GM12892 (cell line): ENCODE measurements at regions not wholly inside any gene's neighbourhood (a gene's known extent, or its start where the extent isn't known, plus 50 kb on each side); places are given as distances from the start of the nearest gene placed in this dataset.
"Not testable (repeated sequence)": the region's sequence is repeated elsewhere in the genome, so short reads cannot be mapped to it uniquely, and the experiment has no call there.

Experiments used
- DNase-seq: peaks from one replicate; pipeline ENCODE4 v3.0.0; 2011; ENCODE audit not compliant: insufficient read length
- FAIRE-seq: peaks from 2 replicates; lab custom pipeline; 2011; peaks lifted over from hg19 to GRCh38; lab: Jason Lieb, UNC
- POLR2A ChIP-seq: IDR thresholded peaks from 2 replicates; pipeline ENCODE4 v1.6.1; 2011; ENCODE audit warnings: low read depth, low read length, control low read depth
- POLR2AphosphoS5 ChIP-seq: IDR thresholded peaks from 2 replicates; pipeline ENCODE4 v1.6.1; 2011; ENCODE audit warnings: low read depth, low read length, control low read depth
- TAF1 ChIP-seq: IDR thresholded peaks from 2 replicates; pipeline ENCODE4 v1.6.1; 2011; ENCODE audit warnings: low read depth, mild to moderate bottlenecking, control low read depth, low read length, borderline replicate concordance

DNA sequence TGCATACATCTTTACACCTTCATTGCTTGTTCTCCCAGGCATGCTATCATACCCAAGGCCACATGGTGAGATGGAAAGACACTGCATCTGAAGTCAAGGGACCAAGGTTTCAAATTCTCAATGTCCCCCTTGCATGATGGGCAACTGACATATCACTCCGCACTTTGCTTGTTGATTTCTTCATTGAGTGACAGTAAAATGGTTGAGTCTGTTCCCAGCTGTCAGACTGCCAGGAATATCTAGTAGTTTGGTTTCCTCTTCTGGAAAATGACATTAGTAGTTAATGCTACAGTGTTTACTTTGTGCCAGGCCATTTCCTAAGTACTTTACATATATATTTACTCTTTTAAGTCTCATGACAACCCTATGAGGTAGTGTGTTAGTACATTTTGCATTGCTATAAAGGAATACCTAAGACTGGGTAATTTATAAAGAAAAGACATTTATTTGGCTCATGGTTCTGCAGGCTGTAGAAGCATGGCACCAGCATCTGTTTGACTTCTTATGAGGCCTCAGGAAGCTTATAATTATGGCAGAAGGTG, 114.4 kb downstream of the PCSK1 start:
- no peak for TF ChIP-seq POLR2AphosphoS5
- no peak for TF ChIP-seq TAF1
- TF ChIP-seq POLR2A, result no peak
- DNase-seq (no peak), FAIRE-seq (no peak)

DNA sequence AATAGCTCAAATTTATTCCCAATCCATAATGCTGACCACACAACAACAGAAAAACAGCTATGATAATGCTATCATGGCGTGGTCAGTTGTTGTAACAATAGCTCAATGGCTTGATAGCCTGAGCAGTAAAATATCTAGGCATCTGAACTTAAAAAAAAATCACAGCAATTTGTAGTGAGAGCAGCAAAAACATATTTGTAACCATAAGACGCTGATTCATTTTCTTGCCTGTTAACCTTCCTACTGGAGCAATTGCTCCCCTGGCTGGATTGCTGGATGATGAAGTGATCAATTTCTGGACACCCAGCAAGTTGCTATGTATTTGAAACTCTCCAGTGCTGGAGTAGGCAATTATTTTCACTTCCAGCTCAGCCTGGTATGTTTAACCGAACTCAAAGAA, 115.1 kb downstream of the PCSK1 start:
- TF ChIP-seq POLR2A (no peak), TAF1 (no peak), POLR2AphosphoS5 (no peak)
- DNase-seq (no peak), FAIRE-seq (no peak)

DNA sequence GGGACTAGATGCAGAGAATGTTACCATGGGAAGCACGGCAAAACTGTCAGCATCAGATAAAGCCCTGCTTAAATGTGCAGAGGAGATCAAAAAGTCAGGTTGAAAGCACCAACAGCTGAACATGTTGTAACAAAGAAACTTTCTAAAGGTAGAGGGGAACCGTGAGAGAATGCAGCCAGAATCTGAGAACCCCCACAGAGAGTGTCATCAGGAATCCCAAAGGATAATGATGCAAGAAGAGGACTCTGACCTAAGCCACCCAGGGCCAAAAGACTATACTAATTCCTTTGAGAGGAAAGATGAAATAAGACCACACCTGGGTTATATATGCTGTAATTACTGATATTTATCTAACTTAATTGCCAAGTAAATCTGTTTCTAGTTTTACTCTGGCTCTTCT, 116.6 kb downstream of the PCSK1 start:
- FAIRE-seq (no peak), DNase-seq (no peak)
- TF ChIP-seq TAF1 (no peak), POLR2AphosphoS5 (no peak), POLR2A (no peak)

DNA sequence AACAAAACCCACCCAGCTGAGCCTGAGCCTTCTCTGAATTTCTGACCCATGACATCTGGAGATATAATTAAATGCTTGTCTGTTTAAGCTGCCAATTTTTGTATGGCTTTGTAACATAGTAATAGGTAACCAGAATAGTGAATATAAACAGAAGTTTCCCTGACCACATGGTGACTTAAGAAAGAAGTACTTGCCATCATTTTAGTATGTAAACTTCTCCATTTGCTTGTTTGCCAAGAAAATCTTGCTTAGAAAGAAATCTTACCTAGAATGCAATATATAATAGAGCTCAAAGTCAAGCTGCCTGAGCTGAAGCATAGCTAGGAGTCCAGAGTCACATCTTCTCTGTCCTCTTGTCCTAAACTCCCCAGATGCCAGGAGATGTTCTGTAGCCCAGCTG, 117.0 kb downstream of the PCSK1 start:
- FAIRE-seq (no peak), DNase-seq (no peak)
- TF ChIP-seq POLR2AphosphoS5 (no peak), POLR2A (no peak), TAF1 (no peak)

DNA sequence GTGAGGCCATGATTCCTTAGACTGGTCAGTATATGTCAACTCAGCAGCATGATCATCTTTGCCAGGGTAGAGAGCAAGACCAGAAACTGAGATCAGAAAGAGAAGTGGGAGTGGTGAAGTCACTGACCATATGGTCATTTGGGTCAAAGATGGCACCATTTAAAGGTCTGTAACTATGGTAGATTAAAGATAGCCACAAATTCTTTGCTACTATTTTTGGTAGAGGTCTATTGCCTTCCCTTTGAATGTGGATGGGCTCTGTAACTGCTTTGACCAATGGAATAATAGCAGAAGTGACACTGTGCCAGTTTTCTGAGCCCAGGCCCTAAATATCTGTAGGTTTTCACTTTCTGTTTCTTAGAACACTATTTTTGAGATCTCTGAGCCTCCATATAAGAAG, 117.6 kb downstream of the PCSK1 start:
- DNase-seq (no peak), FAIRE-seq (no peak)
- no peak for TF ChIP-seq POLR2AphosphoS5
- TF ChIP-seq POLR2A, result no peak
- no peak for TF ChIP-seq TAF1

DNA sequence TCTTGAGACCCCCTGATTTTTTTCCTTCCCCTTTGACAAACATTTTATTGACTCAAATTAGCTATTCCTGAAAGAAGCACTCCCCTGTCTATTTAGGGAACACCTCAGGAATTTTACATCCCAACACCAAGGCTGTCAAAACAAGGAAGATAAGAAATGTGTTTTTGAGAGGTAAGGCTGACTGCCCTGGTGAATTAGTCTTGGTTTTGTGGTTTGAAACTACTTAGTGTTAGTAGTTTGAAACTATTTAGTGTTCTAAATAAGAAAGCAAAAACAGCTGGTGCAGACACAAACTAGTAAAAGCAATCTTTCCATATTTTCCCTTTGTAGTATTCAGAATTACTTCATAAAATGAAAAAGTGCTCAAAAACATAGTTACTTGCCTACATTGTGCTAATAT, 120.7 kb downstream of the PCSK1 start:
- no peak for FAIRE-seq
- TF ChIP-seq POLR2AphosphoS5 (no peak), POLR2A (no peak), TAF1 (no peak)
- DNase-seq, result no peak

- DNase-seq, FAIRE-seq: not testable (repeated sequence)
These were observed 126.0 kb downstream of the PCSK1 start for GRCh38 chr5:96307047-96307446.

GRCh38 chr5:96302174-96302738, 130.8 kb downstream of the PCSK1 start:
- no peak for DNase-seq
- TF ChIP-seq POLR2A (no peak), TAF1 (no peak), POLR2AphosphoS5 (no peak)

DNA sequence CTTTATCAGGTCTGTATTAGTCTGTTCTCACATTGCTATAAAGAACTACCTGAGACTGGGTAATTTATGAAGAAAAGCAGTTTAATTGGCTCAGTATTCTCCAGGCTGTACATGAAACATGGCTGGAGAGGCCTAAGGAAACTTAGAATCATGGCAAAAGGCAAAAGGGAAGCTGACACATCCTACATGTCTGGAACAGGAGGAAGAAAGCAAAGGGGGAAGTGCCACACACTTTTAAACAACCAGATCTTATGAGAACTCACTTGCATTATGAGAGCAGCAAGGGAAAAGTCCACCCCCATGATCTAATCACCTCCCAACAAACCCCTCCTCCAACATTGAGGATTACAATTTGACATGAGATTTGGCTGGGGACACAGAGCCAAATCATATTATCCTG, 132.1 kb downstream of the PCSK1 start:
- no peak for FAIRE-seq
- DNase-seq, result no peak
- TF ChIP-seq POLR2AphosphoS5, result no peak
- no peak for TF ChIP-seq POLR2A
- TF ChIP-seq TAF1, result no peak

More at GRCh38 chr5:96302174-96302738, 130.8 kb downstream of the PCSK1 start:
- no peak for FAIRE-seq

- FAIRE-seq (no peak), DNase-seq (no peak)
- no peak for TF ChIP-seq POLR2A
- TF ChIP-seq TAF1, result no peak
- no peak for TF ChIP-seq POLR2AphosphoS5
These were observed 135.2 kb downstream of the PCSK1 start for GRCh38 chr5:96297867-96298266.

- DNase-seq (no peak), FAIRE-seq (no peak)
- TF ChIP-seq POLR2A (no peak), POLR2AphosphoS5 (no peak), TAF1 (no peak)
These were observed 135.8 kb downstream of the PCSK1 start for GRCh38 chr5:96297290-96297689.

GRCh38 chr5:96294884-96295202, 138.2 kb downstream of the PCSK1 start:
- no peak for FAIRE-seq
- no peak for TF ChIP-seq POLR2A
- TF ChIP-seq TAF1, result no peak
- no peak for TF ChIP-seq POLR2AphosphoS5
- DNase-seq, result no peak

DNA sequence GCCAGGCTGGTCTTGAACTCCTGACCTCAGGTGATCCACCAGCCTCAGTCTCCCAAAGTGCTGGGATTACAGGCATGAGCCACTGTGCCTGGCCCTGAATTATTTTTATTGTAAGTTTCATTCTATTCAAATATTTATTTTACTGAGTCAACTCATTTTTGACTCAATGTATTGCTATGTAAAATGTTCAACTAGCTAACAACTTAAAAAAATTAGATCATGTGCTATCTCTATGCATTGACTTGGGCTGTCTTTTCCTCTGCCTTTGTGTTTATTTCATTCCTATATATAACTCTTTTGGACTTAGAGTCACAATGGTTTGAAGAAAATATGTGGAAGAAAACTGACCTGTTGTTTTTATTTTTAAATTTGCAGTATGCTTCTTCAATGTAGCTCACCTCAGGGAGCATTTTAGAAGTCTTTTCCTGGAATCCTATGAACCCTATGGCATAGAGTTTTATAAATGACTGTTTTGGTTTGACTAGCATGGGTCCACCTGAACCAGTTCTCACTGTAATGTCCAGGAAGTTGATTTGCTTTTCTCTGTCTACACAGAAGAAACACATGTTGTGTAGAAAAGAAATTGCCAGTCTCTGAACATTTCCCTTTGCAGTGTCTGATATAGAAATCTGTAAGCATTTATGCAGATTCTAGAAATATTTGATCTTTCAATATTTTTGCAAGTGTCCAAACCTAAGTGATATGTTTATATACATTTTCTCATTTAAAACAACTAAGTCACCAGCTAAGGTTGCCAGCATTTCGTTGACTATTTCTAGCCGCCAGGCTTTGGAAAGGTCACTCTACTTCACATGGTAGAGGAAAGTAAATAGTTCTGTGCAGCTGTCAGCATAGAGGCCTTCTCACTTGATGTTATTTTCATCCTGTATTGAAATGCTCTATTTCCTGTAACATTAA, 138.8 kb downstream of the PCSK1 start:
- DNase-seq (no peak), FAIRE-seq (no peak)
- no peak for TF ChIP-seq TAF1
- no peak for TF ChIP-seq POLR2AphosphoS5
- TF ChIP-seq POLR2A, result no peak
